GM21619 (cell line): ENCODE measurements at regions not wholly inside any gene's neighbourhood (a gene's known extent, or its start where the extent isn't known, plus 50 kb on each side); places are given as distances from the start of the nearest gene placed in this dataset.
"Not testable (repeated sequence)": the region's sequence is repeated elsewhere in the genome, so short reads cannot be mapped to it uniquely, and the experiment has no call there.

Source experiments
- ATAC-seq: cut with Tn5 transposase; IDR thresholded peaks from one replicate; pipeline ENCODE4 v1.9.1; 2021; ENCODE audit not compliant: unreplicated experiment

- ATAC-seq = peak; percentile 44
These were observed 97.2 kb upstream of the IPO5 start for GRCh38 chr13:97856304-97856675.

- no peak for ATAC-seq
These were observed 95.3 kb upstream of the IPO5 start for GRCh38 chr13:97858161-97858560.

- no peak for ATAC-seq
These were observed 87.1 kb upstream of the IPO5 start for GRCh38 chr13:97866346-97866745.

GRCh38 chr13:97866751-97867150 lies 86.7 kb upstream of the IPO5 start:
- no peak for ATAC-seq

GRCh38 chr13:97873398-97873797 lies 80.1 kb upstream of the IPO5 start:
- no peak for ATAC-seq

GRCh38 chr13:97875218-97875617 lies 78.3 kb upstream of the IPO5 start:
- ATAC-seq = no peak

GRCh38 chr13:97875911-97876310 lies 77.6 kb upstream of the IPO5 start:
- ATAC-seq = no peak

GRCh38 chr13:97878431-97879375 lies 74.8 kb upstream of the IPO5 start:
- no peak for ATAC-seq

GRCh38 chr13:97879646-97880310 lies 73.7 kb upstream of the IPO5 start:
- ATAC-seq = no peak

GRCh38 chr13:97880311-97880675 lies 73.2 kb upstream of the IPO5 start:
- no peak for ATAC-seq

GRCh38 chr13:97881556-97881955 lies 71.9 kb upstream of the IPO5 start:
- ATAC-seq = no peak

GRCh38 chr13:97883396-97883795 lies 70.1 kb upstream of the IPO5 start:
- ATAC-seq = no peak

- ATAC-seq = no peak
These were observed 68.6 kb upstream of the IPO5 start for GRCh38 chr13:97884707-97885468.

GRCh38 chr13:97885641-97886040 lies 67.8 kb upstream of the IPO5 start:
- no peak for ATAC-seq

- ATAC-seq = no peak
These were observed 63.7 kb upstream of the IPO5 start for GRCh38 chr13:97889803-97890202.

GRCh38 chr13:97890573-97890972 lies 62.9 kb upstream of the IPO5 start:
- ATAC-seq = no peak

- ATAC-seq = not testable (repeated sequence)
These were observed 61.5 kb upstream of the IPO5 start for GRCh38 chr13:97891964-97892363.

GRCh38 chr13:97892717-97893116 lies 60.8 kb upstream of the IPO5 start:
- no peak for ATAC-seq

GRCh38 chr13:97895383-97895782 lies 58.1 kb upstream of the IPO5 start:
- no peak for ATAC-seq

- no peak for ATAC-seq
These were observed 57.0 kb upstream of the IPO5 start for GRCh38 chr13:97896446-97896845.

- no peak for ATAC-seq
These were observed 51.8 kb upstream of the IPO5 start for GRCh38 chr13:97901716-97902115.
